ENCODE measurements at regions not wholly inside any gene's neighbourhood (a gene's known extent, or its start where the extent isn't known, plus 50 kb on each side); places are given as distances from the start of the nearest gene placed in this dataset.

GRCh38 chr2:204124140-204124750, 187.7 kb downstream of the ICOS start:
- Histone ChIP-seq H3K9me3 (ENCODE audit: control insufficient read depth, insufficient read depth, low read depth, low read length) (no peaks in the 10 kb centered on the region), H3K36me3 (ENCODE audit: control insufficient read depth in 2 of 2, insufficient read depth in 1 of 2, low read length in 2 of 2) (no peaks in the 10 kb centered on the region), H3K4me1 (ENCODE audit: control insufficient read depth, insufficient read depth, low read length) (no peaks in the 10 kb centered on the region), H3K4me3 (ENCODE audit: low read depth, low read length) (no peak overlapping the region), H3K27ac (ENCODE audit: extremely low read depth, low read depth, low read length) (no peak overlapping the region)
- ChIA-PET CTCF (interaction anchor here (0.9 kb wide), 1 partner anchor 99 kb away, joined by 3 read pairs; no protein-coding TSS in a partner anchor), POLR2A (no interaction called here)
- TF ChIP-seq ZNF248 (tag by site-specific recombination; IDR thresholded peaks at IDR 0.05) (no peak), RBAK (tag by site-specific recombination; IDR thresholded peaks at IDR 0.05) (no peak), SP7 (tag by site-specific recombination; IDR thresholded peaks at IDR 0.05) (no peak), ZFHX2 (tag by site-specific recombination; conservative IDR thresholded peaks at IDR 0.05) (no peak), ZNF169 (tag by site-specific recombination; IDR thresholded peaks at IDR 0.05) (no peak), YY2 (tag by site-specific recombination; IDR thresholded peaks at IDR 0.05) (no peak), ZNF785 (tag by site-specific recombination; IDR thresholded peaks at IDR 0.05) (no peak), ZNF776 (tag by site-specific recombination; IDR thresholded peaks at IDR 0.05; ENCODE audit: borderline replicate concordance) (no peak), ZSCAN4 (tag by site-specific recombination; IDR thresholded peaks at IDR 0.05) (no peak), GLIS1 (tag by site-specific recombination; IDR thresholded peaks at IDR 0.05) (no peak), ZNF404 (tag by site-specific recombination; IDR thresholded peaks at IDR 0.05) (no peak)

GRCh38 chr2:204126705-204127104, 190.1 kb downstream of the ICOS start:
- no peaks in the 10 kb centered on the region for H3K36me3 ChIP-seq (ENCODE audit: control insufficient read depth in 2 of 2, insufficient read depth in 1 of 2, low read length in 2 of 2)
- POLR2A ChIA-PET, result no interaction called here
- CTCF ChIA-PET, result no interaction called here
- no peak overlapping the region for H3K4me3 ChIP-seq (ENCODE audit: low read depth, low read length)
- no peaks in the 10 kb centered on the region for H3K9me3 ChIP-seq (ENCODE audit: control insufficient read depth, insufficient read depth, low read depth, low read length)
- H3K27ac ChIP-seq (ENCODE audit: extremely low read depth, low read depth, low read length), result no peak overlapping the region
- TF ChIP-seq ZFHX2 (tag by site-specific recombination; conservative IDR thresholded peaks at IDR 0.05) (peak; percentile 81), ZNF404 (tag by site-specific recombination; IDR thresholded peaks at IDR 0.05) (no peak), EGR2 (tag by site-specific recombination; IDR thresholded peaks at IDR 0.05; ENCODE audit: low read depth) (peak; percentile 77)
- no peaks in the 10 kb centered on the region for H3K4me1 ChIP-seq (ENCODE audit: control insufficient read depth, insufficient read depth, low read length)

- POLR2A ChIA-PET, result no interaction called here
- Histone ChIP-seq H3K27ac (ENCODE audit: extremely low read depth, low read depth, low read length) (no peak overlapping the region), H3K4me1 (ENCODE audit: control insufficient read depth, insufficient read depth, low read length) (no peaks in the 10 kb centered on the region), H3K36me3 (ENCODE audit: control insufficient read depth in 2 of 2, insufficient read depth in 1 of 2, low read length in 2 of 2) (no peaks in the 10 kb centered on the region), H3K4me3 (ENCODE audit: low read depth, low read length) (no peak overlapping the region), H3K9me3 (ENCODE audit: control insufficient read depth, insufficient read depth, low read depth, low read length) (no peaks in the 10 kb centered on the region)
- CTCF ChIA-PET, result no interaction called here
- no peak for TF ChIP-seq ZNF785 (tag by site-specific recombination; IDR thresholded peaks at IDR 0.05)
- no peak for TF ChIP-seq ZNF776 (tag by site-specific recombination; IDR thresholded peaks at IDR 0.05; ENCODE audit: borderline replicate concordance)
- no peak for TF ChIP-seq ZFP41 (tag by site-specific recombination; IDR thresholded peaks at IDR 0.05; ENCODE audit: borderline replicate concordance)
- no peak for TF ChIP-seq YY2 (tag by site-specific recombination; IDR thresholded peaks at IDR 0.05)
- TF ChIP-seq REST (tag by site-specific recombination; IDR thresholded peaks at IDR 0.05), result peak; percentile 85
Observed at GRCh38 chr2:204127238-204127637, 190.7 kb downstream of the ICOS start.

All from HEK293 (cell line).